Mucosa of rectum (tissue), 2 donors: ENCODE measurements at regions not wholly inside any gene's neighbourhood (a gene's known extent, or its start where the extent isn't known, plus 50 kb on each side); places are given as distances from the start of the nearest gene placed in this dataset.

Experiments
- H3K27ac ChIP-seq, 2 donors: one replicate each; pipeline ENCODE4 v1.7.0; 2013; ENCODE audit warnings: inconsistent platforms in 2 of 2, low read depth in 2 of 2, low read length in 2 of 2
- H3K27me3 ChIP-seq, 2 donors: one replicate each; pipeline ENCODE4 v1.7.0; 2013; ENCODE audit warnings: low read length in 2 of 2; ENCODE audit not compliant: control insufficient read depth in 2 of 2, insufficient read depth in 2 of 2
- H3K36me3 ChIP-seq, 2 donors: one replicate each; pipeline ENCODE4 v1.7.0; 2013; ENCODE audit warnings: low read length in 2 of 2; ENCODE audit not compliant: control insufficient read depth in 2 of 2, insufficient read depth in 2 of 2
- H3K4me1 ChIP-seq, 2 donors: one replicate each; pipeline ENCODE4 v1.7.0; 2013; ENCODE audit warnings: low read length in 2 of 2, mild to moderate bottlenecking in 1 of 2; ENCODE audit not compliant: control insufficient read depth in 2 of 2, insufficient read depth in 2 of 2
- H3K4me3 ChIP-seq, 2 donors: one replicate each; pipeline ENCODE4 v1.7.0; 2013; ENCODE audit warnings: low read length in 2 of 2
- H3K9ac ChIP-seq, 2 donors: one replicate each; pipeline ENCODE4 v1.7.0; 2013; ENCODE audit warnings: low read length in 2 of 2, low read depth in 1 of 2, mild to moderate bottlenecking in 1 of 2
- H3K9me3 ChIP-seq, 2 donors: one replicate each; pipeline ENCODE4 v1.7.0; 2013; ENCODE audit warnings: low read length in 2 of 2; ENCODE audit not compliant: control insufficient read depth in 2 of 2
- donor health status: healthy.
- donor health status: Normal muscosa, but diverticular disease.

DNA sequence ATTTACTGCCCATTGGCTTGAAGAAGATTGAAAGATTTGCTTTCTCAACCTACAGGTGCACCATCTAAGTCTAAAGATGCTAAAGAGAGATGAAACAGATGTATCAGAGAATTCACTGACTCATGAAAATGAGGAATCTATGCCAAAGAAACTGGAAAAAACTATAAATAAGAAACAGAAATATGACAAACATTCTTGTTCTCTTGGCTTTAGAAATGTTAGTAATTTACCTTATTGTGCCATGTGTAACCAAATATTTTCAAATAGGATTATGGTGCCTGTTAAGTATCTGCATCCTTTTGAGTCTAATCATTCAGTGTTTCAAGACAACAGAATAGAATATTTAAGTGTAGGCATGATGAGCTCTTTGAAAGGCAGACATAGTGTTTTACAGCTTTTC lies 271.5 kb downstream of the MEX3B start:
- no peak overlapping the region for H3K27ac ChIP-seq
- H3K36me3 ChIP-seq: no peaks in the 10 kb centered on the region
- H3K27me3 ChIP-seq: no peaks in the 10 kb centered on the region
- no peak overlapping the region for H3K4me3 ChIP-seq
- H3K4me1 ChIP-seq: no peaks in the 10 kb centered on the region
- no peak overlapping the region for H3K9ac ChIP-seq
- H3K9me3 ChIP-seq: no peaks in the 10 kb centered on the region

DNA sequence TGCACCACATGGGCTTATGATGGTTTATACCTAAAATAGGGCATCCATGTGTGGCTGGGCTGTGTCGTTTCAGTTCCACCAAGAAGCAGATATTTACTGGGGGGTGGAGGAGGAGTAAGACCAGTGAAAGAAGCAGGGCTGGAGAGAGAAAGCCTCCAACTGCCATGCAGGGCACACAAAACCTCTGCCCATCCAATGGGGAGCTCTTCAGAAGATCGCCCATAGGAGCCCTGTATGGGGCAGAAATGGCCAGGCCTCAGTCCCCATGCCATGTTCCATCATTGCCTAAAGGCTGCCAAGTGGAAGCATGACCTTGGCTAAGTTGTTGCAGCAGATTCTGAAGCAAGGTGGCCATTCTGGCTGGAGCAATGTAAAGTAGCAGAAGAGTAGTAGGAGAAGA lies 277.0 kb downstream of the MEX3B start:
- Histone ChIP-seq H3K27me3 (no peaks in the 10 kb centered on the region), H3K9ac (no peak overlapping the region), H3K9me3 (no peaks in the 10 kb centered on the region), H3K27ac (no peak overlapping the region), H3K4me1 (no peaks in the 10 kb centered on the region), H3K4me3 (no peak overlapping the region), H3K36me3 (no peaks in the 10 kb centered on the region)

DNA sequence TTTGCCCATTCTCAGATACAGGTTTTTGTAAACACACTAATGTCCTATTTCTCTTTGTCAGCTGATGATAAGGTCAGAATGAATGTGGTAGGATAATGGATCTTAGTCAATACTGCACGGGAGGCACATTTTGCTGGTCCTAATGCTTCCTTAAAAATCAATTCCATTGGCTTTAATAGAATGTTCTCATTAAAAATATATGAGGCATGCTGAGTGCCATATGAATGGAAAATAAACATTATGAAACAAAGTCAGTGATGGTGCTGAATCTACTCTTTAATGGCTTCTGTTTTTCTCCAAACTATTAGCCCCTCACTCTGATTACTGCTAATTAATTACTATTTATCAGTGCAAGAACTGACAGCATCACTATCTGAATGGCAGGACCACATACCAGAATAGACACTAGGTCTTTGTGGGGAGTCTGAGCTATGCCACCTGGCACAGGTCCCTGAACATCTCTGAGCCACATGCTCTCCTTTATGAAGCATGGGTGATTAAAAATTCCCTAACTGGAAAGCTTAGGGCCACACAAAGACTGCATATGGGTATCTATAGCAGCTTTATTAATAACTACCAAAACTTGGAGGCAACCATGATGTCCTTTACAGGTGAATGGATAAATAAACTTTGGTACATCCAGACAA lies 278.9 kb downstream of the MEX3B start:
- Histone ChIP-seq H3K9ac (no peak overlapping the region), H3K4me1 (no peaks in the 10 kb centered on the region), H3K9me3 (no peaks in the 10 kb centered on the region), H3K27me3 (no peaks in the 10 kb centered on the region), H3K4me3 (no peak overlapping the region), H3K36me3 (no peaks in the 10 kb centered on the region), H3K27ac (no peak overlapping the region)

DNA sequence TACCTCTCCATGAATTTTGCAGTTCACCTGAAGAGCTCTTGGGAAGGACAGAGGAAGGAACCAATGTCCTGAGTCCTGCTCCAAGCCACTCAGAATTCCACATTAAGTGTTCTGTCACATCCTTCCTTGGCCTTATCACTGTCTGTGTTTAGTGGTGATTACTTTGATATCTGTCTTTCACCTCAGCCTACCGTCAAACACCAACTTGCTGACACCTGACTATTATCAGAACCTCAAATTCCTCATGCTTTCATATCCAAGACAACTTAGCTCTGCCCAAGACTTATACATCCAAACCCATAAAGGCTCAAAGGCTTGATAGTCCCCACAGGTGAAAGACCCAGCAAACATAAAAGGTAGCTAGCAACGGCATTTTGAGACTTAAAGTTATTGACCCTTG lies 280.0 kb downstream of the MEX3B start:
- H3K36me3 ChIP-seq: no peaks in the 10 kb centered on the region
- no peaks in the 10 kb centered on the region for H3K9me3 ChIP-seq
- no peaks in the 10 kb centered on the region for H3K4me1 ChIP-seq
- no peaks in the 10 kb centered on the region for H3K27me3 ChIP-seq
- no peak overlapping the region for H3K9ac ChIP-seq
- no peak overlapping the region for H3K4me3 ChIP-seq
- H3K27ac ChIP-seq: no peak overlapping the region

DNA sequence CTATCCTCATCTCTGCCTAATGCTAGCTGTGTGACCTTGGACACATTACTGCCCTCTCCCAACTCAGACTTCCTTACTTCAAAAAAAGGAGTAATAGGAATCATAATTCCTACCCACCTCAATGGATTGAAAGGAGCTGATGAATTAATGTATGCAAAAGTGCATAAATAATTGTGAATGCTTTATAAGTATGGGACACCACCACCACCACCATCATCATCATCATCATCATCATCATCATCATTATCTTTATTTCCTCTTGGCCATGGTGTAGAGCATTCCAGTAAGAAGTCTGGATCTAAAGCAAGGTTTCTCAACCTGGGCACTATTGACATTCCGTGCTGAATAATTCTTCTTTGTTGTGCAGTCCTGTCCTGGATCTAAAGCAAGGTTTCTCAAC lies 282.5 kb downstream of the MEX3B start:
- Histone ChIP-seq H3K27me3 (no peaks in the 10 kb centered on the region), H3K9me3 (no peaks in the 10 kb centered on the region), H3K27ac (no peak overlapping the region), H3K36me3 (no peaks in the 10 kb centered on the region), H3K4me3 (no peak overlapping the region), H3K9ac (no peak overlapping the region), H3K4me1 (no peaks in the 10 kb centered on the region)

DNA sequence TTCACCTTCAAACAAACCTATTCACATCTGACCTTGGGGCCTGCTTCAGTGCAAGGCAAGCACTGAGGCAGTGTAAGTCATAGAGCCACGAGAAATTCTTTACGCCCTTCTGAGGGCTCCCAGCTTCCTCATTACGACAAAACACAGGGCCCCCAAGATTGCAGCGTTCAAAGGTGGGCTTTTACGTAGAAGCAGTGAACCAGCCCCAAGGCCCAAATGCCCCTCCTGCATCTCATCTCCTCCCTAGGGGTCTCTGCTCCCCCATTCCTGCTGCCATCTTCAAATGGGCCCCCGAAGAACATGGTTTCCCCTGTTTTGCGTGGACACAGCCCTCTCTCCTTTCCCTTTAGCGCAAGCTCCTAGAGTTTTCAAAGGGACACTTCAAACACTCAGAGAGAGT lies 285.1 kb downstream of the MEX3B start:
- no peak overlapping the region for H3K27ac ChIP-seq
- no peaks in the 10 kb centered on the region for H3K36me3 ChIP-seq
- no peaks in the 10 kb centered on the region for H3K9me3 ChIP-seq
- no peaks in the 10 kb centered on the region for H3K27me3 ChIP-seq
- no peak overlapping the region for H3K4me3 ChIP-seq
- no peaks in the 10 kb centered on the region for H3K4me1 ChIP-seq
- no peak overlapping the region for H3K9ac ChIP-seq

DNA sequence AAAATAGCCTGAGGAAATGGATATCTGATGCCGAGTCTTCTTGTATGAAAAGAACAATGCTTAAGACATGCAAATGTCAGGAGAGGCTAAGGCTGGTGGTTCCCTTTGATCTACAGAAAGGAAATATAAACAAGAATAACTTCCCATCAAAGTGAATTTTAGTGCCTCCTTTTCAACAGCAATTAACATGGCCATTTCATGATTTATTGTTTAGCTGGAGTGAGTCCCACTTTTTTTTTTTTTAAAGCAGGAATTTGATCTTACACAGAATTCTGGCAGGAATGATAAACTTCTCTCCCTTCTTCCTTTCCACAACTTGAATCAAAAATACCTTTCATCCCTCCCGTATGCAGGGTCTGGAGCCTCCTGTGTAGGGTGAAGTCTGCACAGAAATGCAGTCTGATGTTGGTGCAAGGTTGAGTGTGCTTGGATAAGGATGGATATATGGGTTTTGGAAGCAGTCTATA lies 287.0 kb downstream of the MEX3B start:
- Histone ChIP-seq H3K27ac (no peak overlapping the region), H3K27me3 (no peaks in the 10 kb centered on the region)

DNA sequence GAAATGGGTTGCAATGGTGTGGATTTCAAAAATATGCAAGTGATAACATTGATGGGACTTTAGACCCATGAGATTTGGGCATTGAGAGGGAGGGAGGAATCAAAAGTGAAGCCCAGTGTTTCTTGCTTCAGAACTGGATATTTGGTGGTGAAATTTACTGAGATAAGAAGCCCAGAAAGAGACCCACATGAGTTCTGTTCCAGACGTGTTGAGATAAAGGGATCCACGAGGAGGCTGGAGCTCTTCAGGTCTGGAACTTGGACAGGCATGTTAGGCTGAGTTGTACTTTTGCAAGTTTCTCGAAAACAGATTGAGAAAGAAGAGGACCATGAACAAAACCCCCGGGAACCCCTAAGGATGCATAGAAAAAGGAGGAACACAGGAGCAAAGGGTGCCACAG lies 290.2 kb downstream of the MEX3B start:
- Histone ChIP-seq H3K9ac (no peak overlapping the region), H3K4me3 (no peak overlapping the region), H3K27me3 (no peaks in the 10 kb centered on the region), H3K36me3 (no peaks in the 10 kb centered on the region), H3K4me1 (no peaks in the 10 kb centered on the region), H3K27ac (no peak overlapping the region), H3K9me3 (no peaks in the 10 kb centered on the region)

More for the DNA sequence above, 287.0 kb downstream of the MEX3B start:
- H3K9ac ChIP-seq: no peak overlapping the region
- H3K4me3 ChIP-seq: no peak overlapping the region
- H3K36me3 ChIP-seq: no peaks in the 10 kb centered on the region
- no peaks in the 10 kb centered on the region for H3K4me1 ChIP-seq
- no peaks in the 10 kb centered on the region for H3K9me3 ChIP-seq

DNA sequence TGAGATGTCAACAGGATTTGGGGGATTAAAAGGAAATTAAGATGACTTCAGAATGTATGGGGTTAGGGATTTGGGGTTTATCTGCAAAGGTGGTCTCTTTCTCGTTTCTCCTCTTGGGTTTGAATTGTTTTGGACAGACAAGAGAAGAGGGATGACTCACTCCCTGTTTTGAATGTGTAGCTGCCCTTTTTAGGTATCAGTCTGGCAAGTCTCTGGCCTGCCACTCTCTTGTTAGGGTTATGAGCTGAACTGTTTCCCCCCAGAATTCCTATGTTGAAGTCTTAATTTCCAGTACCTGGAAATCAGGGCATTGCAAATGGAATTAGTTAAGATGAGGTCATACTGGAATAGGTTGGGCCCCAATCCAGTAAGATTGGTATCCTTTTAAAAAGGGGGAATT lies 291.7 kb downstream of the MEX3B start:
- Histone ChIP-seq H3K27me3 (no peaks in the 10 kb centered on the region), H3K9ac (no peak overlapping the region), H3K4me3 (no peak overlapping the region), H3K36me3 (no peaks in the 10 kb centered on the region), H3K27ac (no peak overlapping the region), H3K4me1 (no peaks in the 10 kb centered on the region), H3K9me3 (no peaks in the 10 kb centered on the region)

DNA sequence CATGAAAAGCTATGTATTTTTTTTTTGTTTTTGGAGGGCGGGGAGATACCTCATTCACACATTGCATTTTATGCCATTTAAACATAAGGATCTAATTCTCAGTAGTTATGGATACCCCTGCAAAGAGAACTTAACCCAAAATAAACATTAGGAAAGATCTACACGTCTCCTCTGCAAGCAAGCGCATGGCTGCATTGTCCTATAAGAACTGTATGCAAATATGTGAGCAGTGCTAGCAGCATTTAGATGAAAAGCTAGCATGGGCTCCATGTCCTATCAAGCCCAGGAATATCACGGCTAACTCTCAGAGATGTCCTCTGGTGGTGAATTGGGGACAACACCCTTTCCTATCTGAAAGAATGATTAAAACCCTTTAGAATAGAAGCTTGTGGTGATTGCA lies 292.8 kb downstream of the MEX3B start:
- no peak overlapping the region for H3K4me3 ChIP-seq
- H3K9ac ChIP-seq: no peak overlapping the region
- no peaks in the 10 kb centered on the region for H3K27me3 ChIP-seq
- no peaks in the 10 kb centered on the region for H3K9me3 ChIP-seq
- H3K27ac ChIP-seq: no peak overlapping the region
- no peaks in the 10 kb centered on the region for H3K36me3 ChIP-seq
- no peaks in the 10 kb centered on the region for H3K4me1 ChIP-seq

DNA sequence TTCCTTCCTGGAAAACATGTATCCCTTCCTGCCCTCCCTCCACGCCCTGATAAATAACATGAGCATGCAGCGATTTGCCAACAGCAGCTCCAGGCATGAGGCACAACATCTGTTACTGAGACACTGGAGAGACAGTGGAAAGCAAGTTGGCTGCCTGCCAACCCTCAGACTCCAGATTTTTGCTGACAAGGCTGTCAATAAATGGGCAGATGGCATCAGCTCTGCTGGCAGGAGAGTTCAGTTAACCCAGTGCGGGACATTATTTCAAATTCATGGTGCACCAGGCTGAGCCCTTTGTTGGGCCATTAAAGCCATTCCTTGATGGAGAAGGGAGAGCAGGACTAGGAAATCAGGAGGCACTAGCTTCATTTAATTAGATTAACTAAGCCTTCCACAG lies 293.3 kb downstream of the MEX3B start:
- no peaks in the 10 kb centered on the region for H3K4me1 ChIP-seq
- H3K27ac ChIP-seq: no peak overlapping the region
- no peak overlapping the region for H3K9ac ChIP-seq
- H3K36me3 ChIP-seq: no peaks in the 10 kb centered on the region
- H3K4me3 ChIP-seq: no peak overlapping the region
- no peaks in the 10 kb centered on the region for H3K27me3 ChIP-seq
- H3K9me3 ChIP-seq: no peaks in the 10 kb centered on the region
